ENCODE measurements at regions not wholly inside any gene's neighbourhood (a gene's known extent, or its start where the extent isn't known, plus 50 kb on each side); places are given as distances from the start of the nearest gene placed in this dataset.

DNA sequence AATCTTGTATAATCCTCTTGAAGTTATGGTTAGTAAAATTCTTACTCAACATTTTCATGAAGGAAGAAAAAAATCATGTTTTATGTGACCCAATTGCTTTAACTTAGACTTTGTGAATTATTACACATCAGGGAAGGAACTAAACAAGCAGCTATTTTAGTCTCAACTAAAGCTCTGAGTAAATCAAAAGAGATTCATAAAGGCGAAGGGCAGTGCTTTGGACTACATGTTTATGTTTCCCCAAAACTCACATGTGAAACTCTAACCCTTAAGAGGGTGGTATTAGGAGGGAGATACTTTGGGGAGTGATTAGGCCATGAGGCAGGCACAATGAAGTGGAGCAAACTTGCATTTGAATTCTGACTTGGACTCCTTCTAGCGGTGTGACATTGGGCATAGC, 283.7 kb upstream of the POU3F3 start:
- no peaks in the 10 kb centered on the region for H3K36me3 ChIP-seq (ENCODE audit: control insufficient read depth, insufficient read depth, low read length)
- no peaks in the 10 kb centered on the region for H3K9me3 ChIP-seq (ENCODE audit: control insufficient read depth, low read length)
- no peak overlapping the region for H3K27ac ChIP-seq (ENCODE audit: low read depth, low read length)
- TF ChIP-seq, protein P1, sequence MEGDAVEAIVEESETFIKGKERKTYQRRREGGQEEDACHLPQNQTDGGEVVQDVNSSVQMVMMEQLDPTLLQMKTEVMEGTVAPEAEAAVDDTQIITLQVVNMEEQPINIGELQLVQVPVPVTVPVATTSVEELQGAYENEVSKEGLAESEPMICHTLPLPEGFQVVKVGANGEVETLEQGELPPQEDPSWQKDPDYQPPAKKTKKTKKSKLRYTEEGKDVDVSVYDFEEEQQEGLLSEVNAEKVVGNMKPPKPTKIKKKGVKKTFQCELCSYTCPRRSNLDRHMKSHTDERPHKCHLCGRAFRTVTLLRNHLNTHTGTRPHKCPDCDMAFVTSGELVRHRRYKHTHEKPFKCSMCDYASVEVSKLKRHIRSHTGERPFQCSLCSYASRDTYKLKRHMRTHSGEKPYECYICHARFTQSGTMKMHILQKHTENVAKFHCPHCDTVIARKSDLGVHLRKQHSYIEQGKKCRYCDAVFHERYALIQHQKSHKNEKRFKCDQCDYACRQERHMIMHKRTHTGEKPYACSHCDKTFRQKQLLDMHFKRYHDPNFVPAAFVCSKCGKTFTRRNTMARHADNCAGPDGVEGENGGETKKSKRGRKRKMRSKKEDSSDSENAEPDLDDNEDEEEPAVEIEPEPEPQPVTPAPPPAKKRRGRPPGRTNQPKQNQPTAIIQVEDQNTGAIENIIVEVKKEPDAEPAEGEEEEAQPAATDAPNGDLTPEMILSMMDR (conservative IDR thresholded peaks at IDR 0.05): no peak
- H3K9ac ChIP-seq (ENCODE audit: extremely low read depth, low read length, poor library complexity, severe bottlenecking): no peak overlapping the region
- Mint-ChIP-seq H3K27ac (no peak overlapping the region), H3K4me3 (no peak overlapping the region), H3K9me3 (no peaks in the 10 kb centered on the region), H3K36me3 (ENCODE audit: low read depth) (no peaks in the 10 kb centered on the region), H3K27me3 (ENCODE audit: insufficient read depth) (peaks cover 15% of the 10 kb centered on the region), H3K4me1 (no peaks in the 10 kb centered on the region)
- H3K4me3 ChIP-seq (ENCODE audit: low read length): no peak overlapping the region
- 98 to 100% methylated on average over 2 of the region's 2 CpGs for WGBS, 2 experiments (ENCODE audit: insufficient coverage in 1 of 2, insufficient read length in 1 of 2)
- H3K27me3 ChIP-seq (ENCODE audit: control insufficient read depth, insufficient read depth, low read length, poor library complexity, severe bottlenecking): peaks cover 22% of the 10 kb centered on the region
- no peak for DNase-seq
- no peaks in the 10 kb centered on the region for H3K4me1 ChIP-seq (ENCODE audit: control insufficient read depth, insufficient read depth, low read length)

DNA sequence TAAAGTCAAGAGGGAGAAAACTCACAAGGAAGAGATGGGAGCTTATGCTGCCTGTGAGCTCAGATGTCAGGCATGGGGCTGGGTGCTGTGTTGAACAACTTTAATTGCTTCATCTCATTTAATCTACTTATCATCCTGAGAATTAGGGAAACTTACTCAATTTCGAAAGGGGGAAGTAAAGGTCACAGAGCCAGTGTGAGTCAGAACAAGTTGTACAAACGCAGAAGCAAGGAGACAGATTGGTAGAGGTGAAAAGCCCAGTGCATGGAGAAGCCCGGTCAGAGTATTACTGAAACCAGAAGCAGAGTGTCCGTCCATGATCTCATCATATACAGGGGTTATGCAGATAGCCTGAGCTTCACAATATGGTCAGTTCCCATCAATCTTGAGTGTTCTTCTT, 281.1 kb upstream of the POU3F3 start:
- H3K9me3 Mint-ChIP-seq: no peaks in the 10 kb centered on the region
- no peak overlapping the region for H3K27ac Mint-ChIP-seq
- H3K9ac ChIP-seq (ENCODE audit: extremely low read depth, low read length, poor library complexity, severe bottlenecking): no peak overlapping the region
- no peaks in the 10 kb centered on the region for H3K36me3 ChIP-seq (ENCODE audit: control insufficient read depth, insufficient read depth, low read length)
- no peaks in the 10 kb centered on the region for H3K9me3 ChIP-seq (ENCODE audit: control insufficient read depth, low read length)
- TF ChIP-seq, protein P1 (conservative IDR thresholded peaks at IDR 0.05): no peak
- no peaks in the 10 kb centered on the region for H3K4me1 ChIP-seq (ENCODE audit: control insufficient read depth, insufficient read depth, low read length)
- H3K27me3 ChIP-seq (ENCODE audit: control insufficient read depth, insufficient read depth, low read length, poor library complexity, severe bottlenecking): peaks cover 20% of the 10 kb centered on the region
- no peaks in the 10 kb centered on the region for H3K4me1 Mint-ChIP-seq
- 90 to 94% methylated on average over 2 to 4 of the region's 4 CpGs for WGBS, 2 experiments (ENCODE audit: insufficient coverage in 1 of 2, insufficient read length in 1 of 2)
- DNase-seq: no peak
- peaks cover 11% of the 10 kb centered on the region for H3K27me3 Mint-ChIP-seq (ENCODE audit: insufficient read depth)
- no peaks in the 10 kb centered on the region for H3K36me3 Mint-ChIP-seq (ENCODE audit: low read depth)
- H3K4me3 Mint-ChIP-seq: no peak overlapping the region
- no peak overlapping the region for H3K27ac ChIP-seq (ENCODE audit: low read depth, low read length)
- no peak overlapping the region for H3K4me3 ChIP-seq (ENCODE audit: low read length)

DNA sequence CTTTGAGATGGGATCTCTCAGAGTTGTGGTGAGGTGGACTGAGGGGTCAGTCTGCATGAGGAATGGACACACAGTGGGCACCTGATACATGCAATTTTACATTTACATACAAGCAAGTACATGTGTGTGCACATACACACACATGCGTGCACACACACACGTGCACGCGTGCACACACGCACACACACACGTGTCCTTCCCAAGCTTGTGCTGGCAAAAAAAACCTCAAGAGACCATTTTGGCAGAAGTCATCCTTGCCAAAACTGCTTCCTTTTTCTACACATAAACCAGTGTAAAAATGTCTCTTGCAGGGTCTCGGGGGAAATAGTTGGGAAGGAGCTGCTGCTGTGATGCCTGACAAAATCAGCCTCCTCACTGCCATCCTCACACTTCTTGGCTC, 279.5 kb upstream of the POU3F3 start:
- Histone ChIP-seq H3K36me3 (ENCODE audit: control insufficient read depth, insufficient read depth, low read length) (no peaks in the 10 kb centered on the region), H3K4me1 (ENCODE audit: control insufficient read depth, insufficient read depth, low read length) (no peaks in the 10 kb centered on the region), H3K27ac (ENCODE audit: low read depth, low read length) (no peak overlapping the region), H3K9ac (ENCODE audit: extremely low read depth, low read length, poor library complexity, severe bottlenecking) (no peak overlapping the region), H3K4me3 (ENCODE audit: low read length) (no peak overlapping the region), H3K27me3 (ENCODE audit: control insufficient read depth, insufficient read depth, low read length, poor library complexity, severe bottlenecking) (peaks cover 5% of the 10 kb centered on the region), H3K9me3 (ENCODE audit: control insufficient read depth, low read length) (no peaks in the 10 kb centered on the region)
- no peak overlapping the region for H3K27ac Mint-ChIP-seq
- WGBS, 2 experiments (ENCODE audit: insufficient coverage in 1 of 2, insufficient read length in 1 of 2): 87 to 88% methylated on average over 6 to 7 of the region's 7 CpGs
- H3K4me3 Mint-ChIP-seq: no peak overlapping the region
- no peaks in the 10 kb centered on the region for H3K4me1 Mint-ChIP-seq
- H3K27me3 Mint-ChIP-seq (ENCODE audit: insufficient read depth): no peaks in the 10 kb centered on the region
- TF ChIP-seq, protein P1 (conservative IDR thresholded peaks at IDR 0.05): no peak
- H3K36me3 Mint-ChIP-seq (ENCODE audit: low read depth): no peaks in the 10 kb centered on the region
- H3K9me3 Mint-ChIP-seq: no peaks in the 10 kb centered on the region
- no peak for DNase-seq
